IMR-90 (cell line): ENCODE measurements at regions not wholly inside any gene's neighbourhood (a gene's known extent, or its start where the extent isn't known, plus 50 kb on each side); places are given as distances from the start of the nearest gene placed in this dataset.
A peak's percentile ranks its signal among the peaks of the same experiment; 100 is the strongest.

Experiments used
- ATAC-seq: fragments of 200-7000 bp; cut with Tn5 transposase; 2 replicates; pipeline ENCODE4 v1.9.1; 2020; ENCODE audit warnings: low read depth, mild to moderate bottlenecking, moderate library complexity
- BruUV-seq: library from RNA; stranded (reverse); fragments of 400-500 nt; replicated peaks from 2 replicates; lab custom pipeline; 2021; lab: Mats Ljungman, UMichigan
- CTCF ChIA-PET: fragments of 300-600 bp; formaldehyde crosslinking; extraction: SDS; loops from one replicate; lab custom pipeline; 2021; ENCODE audit warnings: antibody characterized with exemption; lab: Yijun Ruan, JAX
- POLR2A ChIA-PET: fragments of 300-600 bp; sonication (Branson Sonifier 250); formaldehyde crosslinking; loops from one replicate; lab custom pipeline; 2022; ENCODE audit warnings: antibody characterized with exemption; ENCODE audit not compliant: unreplicated experiment; lab: Charles Lee
- DNase-seq: peaks from one replicate; pipeline ENCODE4 v3.0.0; 2013
- H2AFZ ChIP-seq: replicated peaks from 2 replicates; pipeline ENCODE3; 2013; ENCODE audit warnings: low read length, mild to moderate bottlenecking; ENCODE audit not compliant: poor library complexity
- H2AK5ac ChIP-seq: 2 replicates; pipeline ENCODE4 v1.6.1; 2013; ENCODE audit warnings: low read depth, low read length, inconsistent platforms
- H2AK9ac ChIP-seq: replicated peaks from 2 replicates; pipeline ENCODE3; 2013; ENCODE audit warnings: mild to moderate bottlenecking, low read depth, low read length, moderate library complexity; ENCODE audit not compliant: poor library complexity
- H2BK120ac ChIP-seq: 2 replicates; pipeline ENCODE4 v1.6.1; 2013; ENCODE audit warnings: low read depth, low read length, inconsistent platforms
- H2BK15ac ChIP-seq: 3 replicates; pipeline ENCODE4 v1.6.1; 2013; ENCODE audit warnings: low read depth, low read length, inconsistent platforms
- H2BK20ac ChIP-seq: 2 replicates; pipeline ENCODE4 v1.6.1; 2013; ENCODE audit warnings: low read depth, mild to moderate bottlenecking, inconsistent platforms, low read length, moderate library complexity
- H2BK5ac ChIP-seq: 2 replicates; pipeline ENCODE4 v1.6.1; 2013; ENCODE audit warnings: mild to moderate bottlenecking, low read depth, low read length, inconsistent platforms; ENCODE audit not compliant: poor library complexity, severe bottlenecking
- H3K14ac ChIP-seq: replicated peaks from 2 replicates; pipeline ENCODE4 v1.6.1; 2013; ENCODE audit warnings: low read depth, low read length, inconsistent platforms
- H3K18ac ChIP-seq: 2 replicates; pipeline ENCODE4 v1.6.1; 2013; ENCODE audit warnings: low read depth, low read length, control low read depth
- H3K23ac ChIP-seq: 2 replicates; pipeline ENCODE4 v1.6.1; 2013; ENCODE audit warnings: low read depth, low read length, inconsistent platforms
- H3K27ac ChIP-seq: 2 replicates; pipeline ENCODE4 v1.5.1; 2013; ENCODE audit warnings: mild to moderate bottlenecking, control low read depth, low read length; ENCODE audit not compliant: insufficient read depth
- H3K27me3 ChIP-seq: 2 replicates; pipeline ENCODE4 v1.6.1; 2013; ENCODE audit warnings: low read length; ENCODE audit not compliant: control insufficient read depth, insufficient read depth
- H3K36me3 ChIP-seq: 2 replicates; pipeline ENCODE4 v1.6.1; 2013; ENCODE audit warnings: low read length, mixed read lengths; ENCODE audit not compliant: control insufficient read depth, insufficient read depth
- H3K4ac ChIP-seq: 2 replicates; pipeline ENCODE4 v1.6.1; 2013; ENCODE audit warnings: low read depth, low read length, inconsistent platforms
- H3K4me1 ChIP-seq: 2 replicates; pipeline ENCODE4 v1.6.1; 2013; ENCODE audit warnings: low read length, mixed read lengths; ENCODE audit not compliant: control insufficient read depth, insufficient read depth
- H3K4me2 ChIP-seq: 2 replicates; pipeline ENCODE4 v1.6.1; 2013; ENCODE audit warnings: low read depth, mild to moderate bottlenecking, control low read depth, low read length, moderate library complexity
- H3K4me3 ChIP-seq: 2 replicates; pipeline ENCODE4 v1.5.1; 2013; ENCODE audit warnings: low read depth, mild to moderate bottlenecking, control low read depth, low read length, moderate library complexity; ENCODE audit not compliant: insufficient read depth
- H3K56ac ChIP-seq: 2 replicates; pipeline ENCODE4 v1.6.1; 2013; ENCODE audit warnings: low read length, inconsistent platforms; ENCODE audit not compliant: insufficient read depth; ENCODE audit errors: extremely low read depth
- H3K79me1 ChIP-seq, 2 experiments: 2 replicates each; pipeline ENCODE4 v1.6.1; 2013; ENCODE audit warnings: low read length in 2 of 2, inconsistent platforms in 1 of 2, low read depth in 1 of 2
- H3K9ac ChIP-seq: 2 replicates; pipeline ENCODE4 v1.6.1; 2013; ENCODE audit warnings: low read depth, low read length, control low read depth
- H3K9me1 ChIP-seq: 2 replicates; pipeline ENCODE4 v1.6.1; 2013; ENCODE audit warnings: low read length, inconsistent platforms; ENCODE audit not compliant: insufficient read depth
- H3K9me3 ChIP-seq: 2 replicates; pipeline ENCODE4 v1.6.1; 2013; ENCODE audit warnings: low read length; ENCODE audit not compliant: control insufficient read depth, insufficient read depth
- H4K20me1 ChIP-seq: 2 replicates; pipeline ENCODE4 v1.6.1; 2013; ENCODE audit warnings: low read length, inconsistent platforms; ENCODE audit not compliant: insufficient read depth
- H4K5ac ChIP-seq: 2 replicates; pipeline ENCODE4 v1.6.1; 2013; ENCODE audit warnings: mild to moderate bottlenecking, low read depth, low read length, control low read depth
- H4K8ac ChIP-seq, 2 experiments: 2 replicates each; pipeline ENCODE4 v1.6.1; 2013; ENCODE audit warnings: low read depth in 2 of 2, low read length in 2 of 2, control low read depth in 1 of 2, inconsistent platforms in 1 of 2
- H4K91ac ChIP-seq: 2 replicates; pipeline ENCODE4 v1.6.1; 2013; ENCODE audit warnings: low read depth, low read length, inconsistent platforms; ENCODE audit not compliant: insufficient read depth
- MXI1 ChIP-seq: IDR thresholded peaks from 2 replicates; pipeline ENCODE4 v1.6.1; 2012; ENCODE audit warnings: low read depth, mild to moderate bottlenecking, low read length, moderate library complexity, borderline replicate concordance
- NFE2L2 ChIP-seq: fragments of 150-350 bp; IDR thresholded peaks from 2 replicates; pipeline ENCODE4 v1.6.1; 2016; ENCODE audit warnings: low read depth, mild to moderate bottlenecking, low read length
- RAD21 ChIP-seq: IDR thresholded peaks from 2 replicates; pipeline ENCODE4 v1.6.1; 2012; ENCODE audit warnings: low read length, improper control_type of control experiment
- RCOR1 ChIP-seq: IDR thresholded peaks from 2 replicates; pipeline ENCODE4 v1.6.1; 2012; ENCODE audit warnings: mild to moderate bottlenecking, low read length, improper control_type of control experiment; ENCODE audit not compliant: insufficient replicate concordance
- RFX5 ChIP-seq: IDR thresholded peaks from 2 replicates; pipeline ENCODE4 v1.8.0; 2012; ENCODE audit warnings: low read depth, mild to moderate bottlenecking, low read length, moderate library complexity
- WGBS, 2 experiments: methylation state at CpG; one replicate each; pipeline versions ENCODE4 v1.1.5 to v1.1.7; 2013; ENCODE audit warnings: missing lambda C conversion rate in 2 of 2; ENCODE audit not compliant: insufficient read length in 1 of 2; ENCODE audit errors: extremely low coverage in 2 of 2; 5-methylcytosine and 5-hydroxymethylcytosine counted together
- dilution Hi-C: fragments of 300-500 bp; cut with HindIII; formaldehyde crosslinking; loops from one replicate; pipeline ENCODE4 v1.14.3; 2018; ENCODE audit warnings: low sequenced_read_pairs; ENCODE audit not compliant: unreplicated experiment
- in situ Hi-C: fragments of 300-500 bp; cut with MboI; formaldehyde crosslinking; loops from 3 replicates; pipeline ENCODE4 v1.14.3; 2019; ENCODE audit warnings: low sequenced_read_pairs, inconsistent platforms, mixed read lengths
- intact Hi-C: fragments of 100-400 bp; cut with micrococcal nuclease; formaldehyde crosslinking; loops from 2 replicates; pipeline ENCODE4 v1.10.0; 2022
- TF ChIP-seq, protein P1 (sequence below): conservative IDR thresholded peaks from 2 replicates; pipeline ENCODE4 v1.5.1; 2012; ENCODE audit warnings: mild to moderate bottlenecking, low read depth, low read length, improper control_type of control experiment

DNA sequence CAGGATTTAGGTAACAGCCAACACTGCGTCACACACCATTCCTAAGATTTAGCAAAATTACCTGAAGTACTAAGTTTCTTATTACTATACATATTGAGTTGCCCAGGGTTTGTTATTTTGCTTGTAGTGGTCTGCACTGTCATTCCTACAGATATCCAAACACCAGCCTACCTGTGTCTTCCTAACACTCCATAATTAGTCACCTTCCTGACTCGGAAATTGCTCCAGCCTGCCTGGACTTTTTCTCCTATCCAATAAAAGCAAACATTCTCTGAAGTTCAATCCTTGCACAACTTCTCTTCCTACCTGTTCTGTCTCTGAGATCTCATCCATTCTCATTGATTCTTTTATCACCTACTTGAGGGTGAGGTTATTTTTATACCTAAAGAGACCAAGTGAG, 243.9 kb downstream of the NR2F1-AS1 start:
- no peak overlapping the region for H3K9ac ChIP-seq
- H4K20me1 ChIP-seq = no peaks in the 10 kb centered on the region
- H3K23ac ChIP-seq = no peak overlapping the region
- CTCF ChIA-PET = no interaction called here
- no peak overlapping the region for H3K56ac ChIP-seq
- TF ChIP-seq RFX5 (no peak), MXI1 (no peak), RAD21 (no peak), RCOR1 (no peak), NFE2L2 (no peak)
- TF ChIP-seq, protein P1, sequence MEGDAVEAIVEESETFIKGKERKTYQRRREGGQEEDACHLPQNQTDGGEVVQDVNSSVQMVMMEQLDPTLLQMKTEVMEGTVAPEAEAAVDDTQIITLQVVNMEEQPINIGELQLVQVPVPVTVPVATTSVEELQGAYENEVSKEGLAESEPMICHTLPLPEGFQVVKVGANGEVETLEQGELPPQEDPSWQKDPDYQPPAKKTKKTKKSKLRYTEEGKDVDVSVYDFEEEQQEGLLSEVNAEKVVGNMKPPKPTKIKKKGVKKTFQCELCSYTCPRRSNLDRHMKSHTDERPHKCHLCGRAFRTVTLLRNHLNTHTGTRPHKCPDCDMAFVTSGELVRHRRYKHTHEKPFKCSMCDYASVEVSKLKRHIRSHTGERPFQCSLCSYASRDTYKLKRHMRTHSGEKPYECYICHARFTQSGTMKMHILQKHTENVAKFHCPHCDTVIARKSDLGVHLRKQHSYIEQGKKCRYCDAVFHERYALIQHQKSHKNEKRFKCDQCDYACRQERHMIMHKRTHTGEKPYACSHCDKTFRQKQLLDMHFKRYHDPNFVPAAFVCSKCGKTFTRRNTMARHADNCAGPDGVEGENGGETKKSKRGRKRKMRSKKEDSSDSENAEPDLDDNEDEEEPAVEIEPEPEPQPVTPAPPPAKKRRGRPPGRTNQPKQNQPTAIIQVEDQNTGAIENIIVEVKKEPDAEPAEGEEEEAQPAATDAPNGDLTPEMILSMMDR = no peak
- no peak overlapping the region for H3K4me3 ChIP-seq
- in situ Hi-C loops (no loop called here), dilution Hi-C loops (no loop called here), intact Hi-C loops (no loop called here)
- no peak overlapping the region for H3K4me2 ChIP-seq
- POLR2A ChIA-PET = no interaction called here
- H3K4ac ChIP-seq = no peak overlapping the region
- no peak overlapping the region for H2BK20ac ChIP-seq
- BruUV-seq = no TSS peak
- H3K27me3 ChIP-seq = no peaks in the 10 kb centered on the region
- H2BK5ac ChIP-seq = no peak overlapping the region
- H3K36me3 ChIP-seq = no peaks in the 10 kb centered on the region
- no CpG with 5 or more reads among the region's 2 CpGs for WGBS, 2 experiments
- no peak overlapping the region for H2BK15ac ChIP-seq
- no peaks in the 10 kb centered on the region; the same call in 1 of the 2 replicates for H3K9me3 ChIP-seq
- H3K27ac ChIP-seq = no peak overlapping the region
- DNase-seq (no peak), ATAC-seq (no peak)
- no peak overlapping the region; the same call in 1 of the 2 replicates for H2AK5ac ChIP-seq
- H4K5ac ChIP-seq = no peak overlapping the region
- H3K14ac ChIP-seq = no peak overlapping the region
- H2AK9ac ChIP-seq = no peak overlapping the region
- H4K8ac ChIP-seq = no peak overlapping the region
- H3K9me1 ChIP-seq = peaks cover 9% of the 10 kb centered on the region; the same call in 1 of the 2 replicates
- no peak overlapping the region for H3K18ac ChIP-seq
- H3K4me1 ChIP-seq = no peaks in the 10 kb centered on the region
- H2AFZ ChIP-seq = peak overlapping the region; percentile 26
- H2BK120ac ChIP-seq = peak overlapping the region; percentile 20; the same call in 1 of the 2 replicates
- H4K91ac ChIP-seq = peak overlapping the region; percentile 20; the same call in 1 of the 2 replicates
- H3K79me1 ChIP-seq = no peaks in the 10 kb centered on the region
